Trophoblast cell (in vitro differentiated cells and primary cell): ENCODE measurements at regions not wholly inside any gene's neighbourhood (a gene's known extent, or its start where the extent isn't known, plus 50 kb on each side); places are given as distances from the start of the nearest gene placed in this dataset.

Experiments
- DNase-seq, 2 donors: peaks; one replicate each; pipeline ENCODE4 v3.0.0-alpha.2; 2016
- H2AFZ ChIP-seq: 2 replicates; pipeline ENCODE4 v1.6.1; 2013; ENCODE audit warnings: low read length, moderate library complexity, mild to moderate bottlenecking; ENCODE audit not compliant: insufficient read depth, poor library complexity
- H2AK5ac ChIP-seq: 2 replicates; pipeline ENCODE4 v1.6.1; 2013; ENCODE audit warnings: mild to moderate bottlenecking, low read length
- H2BK120ac ChIP-seq: 2 replicates; pipeline ENCODE4 v1.6.1; 2013; ENCODE audit warnings: low read length, mild to moderate bottlenecking, moderate library complexity; ENCODE audit not compliant: insufficient read depth, poor library complexity
- H2BK12ac ChIP-seq: 2 replicates; pipeline ENCODE4 v1.6.1; 2013; ENCODE audit warnings: mild to moderate bottlenecking, low read length, moderate library complexity
- H2BK5ac ChIP-seq: 2 replicates; pipeline ENCODE4 v1.6.1; 2013; ENCODE audit warnings: low read length, low read depth, moderate library complexity, mild to moderate bottlenecking; ENCODE audit not compliant: poor library complexity
- H3K14ac ChIP-seq: 2 replicates; pipeline ENCODE4 v1.6.1; 2013; ENCODE audit warnings: mild to moderate bottlenecking, low read length
- H3K18ac ChIP-seq: 2 replicates; pipeline ENCODE4 v1.6.1; 2013; ENCODE audit warnings: mild to moderate bottlenecking, low read length
- H3K23ac ChIP-seq: 2 replicates; pipeline ENCODE4 v1.6.1; 2013; ENCODE audit warnings: low read length
- H3K27ac ChIP-seq: 2 replicates; pipeline ENCODE4 v1.5.1; 2013; ENCODE audit warnings: low read depth, mild to moderate bottlenecking, inconsistent platforms, low read length, moderate library complexity
- H3K27me3 ChIP-seq: 2 replicates; pipeline ENCODE4 v1.6.1; 2013; ENCODE audit warnings: inconsistent platforms, mild to moderate bottlenecking, low read length, moderate library complexity; ENCODE audit not compliant: insufficient read depth
- H3K36me3 ChIP-seq, 2 experiments: 1 replicate in 1 of 2; 2 replicates in 1 of 2; pipeline ENCODE4 v1.6.1; 2013; ENCODE audit warnings: low read length in 2 of 2, mild to moderate bottlenecking in 2 of 2, moderate library complexity in 1 of 2; ENCODE audit not compliant: insufficient read depth in 2 of 2, control insufficient read depth in 1 of 2
- H3K4ac ChIP-seq: 2 replicates; pipeline ENCODE4 v1.6.1; 2013; ENCODE audit warnings: low read depth, mild to moderate bottlenecking, low read length, moderate library complexity
- H3K4me1 ChIP-seq, 2 experiments: 1 replicate in 1 of 2; 2 replicates in 1 of 2; pipeline ENCODE4 v1.6.1; 2013; ENCODE audit warnings: low read length in 2 of 2, mild to moderate bottlenecking in 2 of 2, moderate library complexity in 1 of 2; ENCODE audit not compliant: insufficient read depth in 2 of 2, control insufficient read depth in 1 of 2
- H3K4me2 ChIP-seq: 2 replicates; pipeline ENCODE4 v1.6.1; 2013; ENCODE audit warnings: inconsistent platforms, mild to moderate bottlenecking, low read length, moderate library complexity
- H3K4me3 ChIP-seq: 2 replicates; pipeline ENCODE4 v1.5.1; 2013; ENCODE audit warnings: mild to moderate bottlenecking, low read depth, low read length, inconsistent platforms
- H3K79me1 ChIP-seq: one replicate; pipeline ENCODE4 v1.6.1; 2013; ENCODE audit warnings: low read length
- H3K79me2 ChIP-seq: 2 replicates; pipeline ENCODE4 v1.6.1; 2013; ENCODE audit warnings: low read length, mild to moderate bottlenecking; ENCODE audit not compliant: control insufficient read depth, insufficient read depth, poor library complexity
- H3K9ac ChIP-seq: 2 replicates; pipeline ENCODE4 v1.6.1; 2013; ENCODE audit warnings: mild to moderate bottlenecking, low read length
- H3K9me3 ChIP-seq: 2 replicates; pipeline ENCODE4 v1.6.1; 2013; ENCODE audit warnings: low read depth, mild to moderate bottlenecking, control low read depth, inconsistent platforms, low read length; ENCODE audit not compliant: insufficient read depth
- H4K12ac ChIP-seq: 2 replicates; pipeline ENCODE4 v1.6.1; 2013; ENCODE audit warnings: low read depth, mild to moderate bottlenecking, low read length, moderate library complexity
- H4K8ac ChIP-seq: 2 replicates; pipeline ENCODE4 v1.6.1; 2013; ENCODE audit warnings: low read depth, mild to moderate bottlenecking, low read length, moderate library complexity
- H4K91ac ChIP-seq: one replicate; pipeline ENCODE4 v1.6.1; 2013; ENCODE audit warnings: low read depth, mild to moderate bottlenecking, low read length, moderate library complexity
- WGBS: extraction: QIAGEN DNeasy Blood & Tissue Kit; methylation state at CpG from one replicate; pipeline ENCODE4 v1.1.7; 2013; ENCODE audit warnings: missing lambda C conversion rate; ENCODE audit not compliant: insufficient read length, insufficient coverage; ENCODE audit errors: extremely low coverage; 5-methylcytosine and 5-hydroxymethylcytosine counted together

GRCh38 chr2:125108251-125108650 is 1083.2 kb downstream of the CNTNAP5 start:
- H3K4me2 ChIP-seq: no peak overlapping the region
- H3K79me2 ChIP-seq: no peaks in the 10 kb centered on the region
- no peak overlapping the region for H3K14ac ChIP-seq
- H3K4me1 ChIP-seq: no peaks in the 10 kb centered on the region
- H3K4ac ChIP-seq: no peak overlapping the region
- H3K36me3 ChIP-seq: no peaks in the 10 kb centered on the region
- no peak overlapping the region for H3K18ac ChIP-seq
- no peak overlapping the region for H3K27ac ChIP-seq
- no peak overlapping the region for H2BK12ac ChIP-seq
- H4K12ac ChIP-seq: no peak overlapping the region
- no peak for DNase-seq
- no peak overlapping the region for H4K91ac ChIP-seq
- no peaks in the 10 kb centered on the region for H3K79me1 ChIP-seq
- no peaks in the 10 kb centered on the region for H3K27me3 ChIP-seq
- no peak overlapping the region for H3K9ac ChIP-seq
- no peak overlapping the region for H4K8ac ChIP-seq
- no peak overlapping the region for H2AFZ ChIP-seq
- no peak overlapping the region for H2BK120ac ChIP-seq
- H3K4me3 ChIP-seq: no peak overlapping the region
- no peak overlapping the region for H2BK5ac ChIP-seq
- H3K23ac ChIP-seq: no peak overlapping the region
- no peak overlapping the region for H2AK5ac ChIP-seq
- no peaks in the 10 kb centered on the region for H3K9me3 ChIP-seq

- H3K4ac ChIP-seq: no peak overlapping the region
- no CpG with 5 or more reads among the region's 1 CpG for WGBS
Observed at GRCh38 chr2:125125902-125126301, 1100.8 kb downstream of the CNTNAP5 start.

GRCh38 chr2:125160947-125161346 is 1135.9 kb downstream of the CNTNAP5 start:
- no peaks in the 10 kb centered on the region for H3K36me3 ChIP-seq

More at GRCh38 chr2:125125902-125126301, 1100.8 kb downstream of the CNTNAP5 start:
- no peak overlapping the region for H3K4me3 ChIP-seq
- no peak overlapping the region for H2AK5ac ChIP-seq
- no peak overlapping the region for H2BK120ac ChIP-seq
- no peak overlapping the region for H4K91ac ChIP-seq
- no peaks in the 10 kb centered on the region for H3K27me3 ChIP-seq
- H3K9me3 ChIP-seq: no peaks in the 10 kb centered on the region
- H3K79me2 ChIP-seq: no peaks in the 10 kb centered on the region
- no peak overlapping the region for H4K8ac ChIP-seq
- no peak overlapping the region for H3K9ac ChIP-seq
- H3K79me1 ChIP-seq: no peaks in the 10 kb centered on the region
- no peak overlapping the region for H2BK5ac ChIP-seq
- no peaks in the 10 kb centered on the region for H3K4me1 ChIP-seq
- H2BK12ac ChIP-seq: no peak overlapping the region
- H3K23ac ChIP-seq: no peak overlapping the region
- DNase-seq: no peak
- H3K27ac ChIP-seq: no peak overlapping the region
- H2AFZ ChIP-seq: no peak overlapping the region
- no peak overlapping the region for H3K18ac ChIP-seq
- no peak overlapping the region for H4K12ac ChIP-seq
- no peaks in the 10 kb centered on the region for H3K36me3 ChIP-seq
- no peak overlapping the region for H3K4me2 ChIP-seq
- no peak overlapping the region for H3K14ac ChIP-seq

GRCh38 chr2:125167152-125167551 is 1142.1 kb downstream of the CNTNAP5 start:
- Histone ChIP-seq H2AK5ac (no peak overlapping the region), H3K36me3 (no peaks in the 10 kb centered on the region), H3K14ac (no peak overlapping the region), H3K79me1 (no peaks in the 10 kb centered on the region), H3K79me2 (no peaks in the 10 kb centered on the region), H4K12ac (no peak overlapping the region), H3K4me2 (no peak overlapping the region), H2BK12ac (no peak overlapping the region), H3K4ac (no peak overlapping the region), H3K27ac (no peak overlapping the region), H3K4me3 (no peak overlapping the region), H2AFZ (no peak overlapping the region), H3K27me3 (no peaks in the 10 kb centered on the region), H3K4me1 (no peaks in the 10 kb centered on the region), H2BK5ac (no peak overlapping the region), H4K8ac (no peak overlapping the region), H2BK120ac (no peak overlapping the region), H3K9me3 (no peaks in the 10 kb centered on the region), H3K23ac (no peak overlapping the region), H3K9ac (no peak overlapping the region), H4K91ac (no peak overlapping the region), H3K18ac (no peak overlapping the region)
- DNase-seq: no peak
- no CpG with 5 or more reads among the region's 2 CpGs for WGBS

More at GRCh38 chr2:125160947-125161346, 1135.9 kb downstream of the CNTNAP5 start:
- no peaks in the 10 kb centered on the region for H3K79me1 ChIP-seq
- no peak for DNase-seq
- H3K18ac ChIP-seq: no peak overlapping the region
- H3K9me3 ChIP-seq: no peaks in the 10 kb centered on the region
- H2BK5ac ChIP-seq: no peak overlapping the region
- H3K14ac ChIP-seq: no peak overlapping the region
- no peak overlapping the region for H3K4ac ChIP-seq
- no peaks in the 10 kb centered on the region for H3K79me2 ChIP-seq
- WGBS: no CpG with 5 or more reads among the region's 3 CpGs
- no peak overlapping the region for H3K4me2 ChIP-seq
- H3K27me3 ChIP-seq: no peaks in the 10 kb centered on the region
- H4K91ac ChIP-seq: no peak overlapping the region
- no peak overlapping the region for H4K8ac ChIP-seq
- H4K12ac ChIP-seq: no peak overlapping the region
- H3K23ac ChIP-seq: no peak overlapping the region
- no peak overlapping the region for H3K27ac ChIP-seq
- H3K4me3 ChIP-seq: no peak overlapping the region
- H2BK12ac ChIP-seq: no peak overlapping the region
- no peak overlapping the region for H2AFZ ChIP-seq
- H3K4me1 ChIP-seq: no peaks in the 10 kb centered on the region
- H2BK120ac ChIP-seq: no peak overlapping the region
- H3K9ac ChIP-seq: no peak overlapping the region
- H2AK5ac ChIP-seq: no peak overlapping the region
